ENCODE measurements at regions not wholly inside any gene's neighbourhood (a gene's known extent, or its start where the extent isn't known, plus 50 kb on each side); places are given as distances from the start of the nearest gene placed in this dataset.

DNA sequence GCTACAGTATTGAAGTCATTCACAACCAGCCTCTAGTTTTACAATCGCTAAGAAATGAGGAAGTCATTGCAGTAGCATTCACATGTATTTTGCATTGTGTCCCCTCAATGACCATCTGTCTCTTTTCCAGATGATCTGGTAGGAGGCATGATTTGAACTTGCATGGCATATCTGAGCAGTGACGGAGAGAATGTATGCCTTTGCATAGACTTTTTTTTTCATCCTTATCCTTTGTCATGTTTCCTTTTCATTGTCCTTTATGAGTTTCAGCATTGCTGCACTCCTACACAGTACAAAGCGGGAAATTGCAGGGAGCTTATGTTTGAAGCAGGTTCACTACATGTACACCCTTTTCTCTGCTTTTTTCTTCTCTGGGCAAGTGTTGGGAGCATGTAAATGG is 516.4 kb upstream of the GRIA3 start:
- Mint-ChIP-seq H3K27ac (ENCODE audit: unreplicated experiment) (no peak overlapping the region), H3K27me3 (ENCODE audit: insufficient read depth, unreplicated experiment) (no peaks in the 10 kb centered on the region), H3K4me3 (ENCODE audit: unreplicated experiment) (no peak overlapping the region), H3K4me1 (ENCODE audit: low read depth, unreplicated experiment) (no peaks in the 10 kb centered on the region), H3K9me3 (ENCODE audit: unreplicated experiment) (no peaks in the 10 kb centered on the region), H3K36me3 (ENCODE audit: insufficient read depth, unreplicated experiment) (no peaks in the 10 kb centered on the region)
- ChIA-PET CTCF (no interaction called here), POLR2A (no interaction called here)
- TF ChIP-seq, protein P1, sequence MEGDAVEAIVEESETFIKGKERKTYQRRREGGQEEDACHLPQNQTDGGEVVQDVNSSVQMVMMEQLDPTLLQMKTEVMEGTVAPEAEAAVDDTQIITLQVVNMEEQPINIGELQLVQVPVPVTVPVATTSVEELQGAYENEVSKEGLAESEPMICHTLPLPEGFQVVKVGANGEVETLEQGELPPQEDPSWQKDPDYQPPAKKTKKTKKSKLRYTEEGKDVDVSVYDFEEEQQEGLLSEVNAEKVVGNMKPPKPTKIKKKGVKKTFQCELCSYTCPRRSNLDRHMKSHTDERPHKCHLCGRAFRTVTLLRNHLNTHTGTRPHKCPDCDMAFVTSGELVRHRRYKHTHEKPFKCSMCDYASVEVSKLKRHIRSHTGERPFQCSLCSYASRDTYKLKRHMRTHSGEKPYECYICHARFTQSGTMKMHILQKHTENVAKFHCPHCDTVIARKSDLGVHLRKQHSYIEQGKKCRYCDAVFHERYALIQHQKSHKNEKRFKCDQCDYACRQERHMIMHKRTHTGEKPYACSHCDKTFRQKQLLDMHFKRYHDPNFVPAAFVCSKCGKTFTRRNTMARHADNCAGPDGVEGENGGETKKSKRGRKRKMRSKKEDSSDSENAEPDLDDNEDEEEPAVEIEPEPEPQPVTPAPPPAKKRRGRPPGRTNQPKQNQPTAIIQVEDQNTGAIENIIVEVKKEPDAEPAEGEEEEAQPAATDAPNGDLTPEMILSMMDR (IDR thresholded peaks at IDR 0.05; ENCODE audit: insufficient read depth in 1 of 2, low read depth in 1 of 2, low read length in 1 of 2, severe bottlenecking in 1 of 2, unreplicated experiment in 1 of 2) = no peak
- Histone ChIP-seq H3K27me3 (replicated peaks; ENCODE audit: control insufficient read depth, insufficient read depth, low read length) (no peaks in the 10 kb centered on the region), H3K4me1 (no peaks in the 10 kb centered on the region), H3K36me3 (ENCODE audit: control insufficient read depth, insufficient read depth, low read length) (no peaks in the 10 kb centered on the region), H3K4me3 (ENCODE audit: low read depth, low read length) (no peak overlapping the region), H3K9me3 (no peaks in the 10 kb centered on the region)
- intact Hi-C loops (cut with micrococcal nuclease; ENCODE audit: unreplicated experiment) = no loop called here
- BruUV-seq (replicated peaks) = no TSS peak
- DNase-seq = no peak

DNA sequence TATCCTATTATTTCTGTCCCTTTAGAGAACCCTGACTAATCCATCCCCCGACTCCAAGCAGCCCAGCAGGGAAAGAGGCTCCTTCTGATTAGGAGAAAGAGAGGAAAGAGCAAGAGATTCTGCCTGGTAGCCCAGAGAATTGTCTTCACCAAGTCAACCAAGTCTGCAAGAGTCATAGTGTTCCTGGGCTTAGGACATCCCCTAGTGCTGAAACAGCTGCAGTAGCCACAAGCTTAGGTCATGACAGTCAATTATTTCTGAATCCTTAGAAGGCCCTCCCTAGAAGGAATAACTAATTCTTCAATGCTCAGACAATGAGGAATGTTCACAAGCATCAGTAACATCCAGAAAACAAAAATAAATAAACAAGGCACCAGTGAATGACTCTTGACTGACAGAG is 480.3 kb upstream of the GRIA3 start:
- Mint-ChIP-seq H3K27ac (ENCODE audit: unreplicated experiment) (no peak overlapping the region), H3K4me3 (ENCODE audit: unreplicated experiment) (no peak overlapping the region), H3K4me1 (ENCODE audit: low read depth, unreplicated experiment) (no peaks in the 10 kb centered on the region), H3K9me3 (ENCODE audit: unreplicated experiment) (peaks cover 26% of the 10 kb centered on the region), H3K36me3 (ENCODE audit: insufficient read depth, unreplicated experiment) (no peaks in the 10 kb centered on the region), H3K27me3 (ENCODE audit: insufficient read depth, unreplicated experiment) (no peaks in the 10 kb centered on the region)
- no peaks in the 10 kb centered on the region for H3K36me3 ChIP-seq (ENCODE audit: control insufficient read depth, insufficient read depth, low read length)
- CTCF ChIA-PET = no interaction called here
- DNase-seq = peak in 1 of 2 experiments; percentile 1
- no peaks in the 10 kb centered on the region for H3K27me3 ChIP-seq (replicated peaks; ENCODE audit: control insufficient read depth, insufficient read depth, low read length)
- TF ChIP-seq, protein P1 (IDR thresholded peaks at IDR 0.05; ENCODE audit: insufficient read depth in 1 of 2, low read depth in 1 of 2, low read length in 1 of 2, severe bottlenecking in 1 of 2, unreplicated experiment in 1 of 2) = no peak
- no TSS peak for BruUV-seq (replicated peaks)
- intact Hi-C loops (cut with micrococcal nuclease; ENCODE audit: unreplicated experiment) = no loop called here
- H3K4me1 ChIP-seq = no peaks in the 10 kb centered on the region
- POLR2A ChIA-PET = no interaction called here
- no peak overlapping the region for H3K4me3 ChIP-seq (ENCODE audit: low read depth, low read length)
- no peaks in the 10 kb centered on the region for H3K9me3 ChIP-seq

DNA sequence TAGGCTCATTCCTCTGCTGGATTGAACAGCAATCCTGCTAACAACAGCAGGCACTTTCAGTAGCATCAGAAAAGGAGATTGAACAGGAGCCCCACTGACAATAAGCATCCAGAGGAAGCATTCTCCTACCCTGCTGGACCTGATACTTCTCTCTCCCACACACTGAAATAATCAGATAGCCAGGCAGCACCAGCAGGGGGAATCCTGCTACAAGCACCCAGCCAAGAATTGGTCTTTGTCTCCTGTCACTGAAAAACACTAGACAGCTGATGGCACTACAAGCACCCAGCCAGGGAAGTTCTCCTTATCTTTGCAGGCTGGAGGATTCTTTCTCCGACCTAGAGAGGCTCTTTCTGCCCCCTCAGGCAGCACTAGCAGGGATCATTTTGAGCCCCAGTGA is 444.3 kb upstream of the GRIA3 start:
- CTCF ChIA-PET = no interaction called here
- no peaks in the 10 kb centered on the region for H3K36me3 ChIP-seq (ENCODE audit: control insufficient read depth, insufficient read depth, low read length)
- POLR2A ChIA-PET = no interaction called here
- Mint-ChIP-seq H3K4me1 (ENCODE audit: low read depth, unreplicated experiment) (no peaks in the 10 kb centered on the region), H3K36me3 (ENCODE audit: insufficient read depth, unreplicated experiment) (no peaks in the 10 kb centered on the region), H3K4me3 (ENCODE audit: unreplicated experiment) (no peak overlapping the region), H3K9me3 (ENCODE audit: unreplicated experiment) (no peaks in the 10 kb centered on the region), H3K27ac (ENCODE audit: unreplicated experiment) (no peak overlapping the region), H3K27me3 (ENCODE audit: insufficient read depth, unreplicated experiment) (no peaks in the 10 kb centered on the region)
- intact Hi-C loops (cut with micrococcal nuclease; ENCODE audit: unreplicated experiment) = no loop called here
- H3K27me3 ChIP-seq (replicated peaks; ENCODE audit: control insufficient read depth, insufficient read depth, low read length) = no peaks in the 10 kb centered on the region
- BruUV-seq (replicated peaks) = no TSS peak
- TF ChIP-seq, protein P1 (IDR thresholded peaks at IDR 0.05; ENCODE audit: insufficient read depth in 1 of 2, low read depth in 1 of 2, low read length in 1 of 2, severe bottlenecking in 1 of 2, unreplicated experiment in 1 of 2) = no peak
- no peak overlapping the region for H3K4me3 ChIP-seq (ENCODE audit: low read depth, low read length)
- peak in 1 of 2 experiments; percentile 5 for DNase-seq
- H3K9me3 ChIP-seq = no peaks in the 10 kb centered on the region
- H3K4me1 ChIP-seq = no peaks in the 10 kb centered on the region

Data from Caco-2 (cell line).